IMR-90 (cell line): ENCODE measurements at regions not wholly inside any gene's neighbourhood (a gene's known extent, or its start where the extent isn't known, plus 50 kb on each side); places are given as distances from the start of the nearest gene placed in this dataset.

Experiments
- ATAC-seq: fragments of 200-7000 bp; cut with Tn5 transposase; 2 replicates; pipeline ENCODE4 v1.9.1; 2020; ENCODE audit warnings: low read depth, mild to moderate bottlenecking, moderate library complexity
- BruUV-seq: library from RNA; stranded (reverse); fragments of 400-500 nt; replicated peaks from 2 replicates; lab custom pipeline; 2021; lab: Mats Ljungman, UMichigan
- CTCF ChIA-PET: fragments of 300-600 bp; formaldehyde crosslinking; extraction: SDS; loops from one replicate; lab custom pipeline; 2021; ENCODE audit warnings: antibody characterized with exemption; lab: Yijun Ruan, JAX
- POLR2A ChIA-PET: fragments of 300-600 bp; sonication (Branson Sonifier 250); formaldehyde crosslinking; loops from one replicate; lab custom pipeline; 2022; ENCODE audit warnings: antibody characterized with exemption; ENCODE audit not compliant: unreplicated experiment; lab: Charles Lee
- DNase-seq: peaks from one replicate; pipeline ENCODE4 v3.0.0; 2013
- H2AFZ ChIP-seq: replicated peaks from 2 replicates; pipeline ENCODE3; 2013; ENCODE audit warnings: low read length, mild to moderate bottlenecking; ENCODE audit not compliant: poor library complexity
- H2AK5ac ChIP-seq: 2 replicates; pipeline ENCODE4 v1.6.1; 2013; ENCODE audit warnings: low read depth, low read length, inconsistent platforms
- H2AK9ac ChIP-seq: replicated peaks from 2 replicates; pipeline ENCODE3; 2013; ENCODE audit warnings: mild to moderate bottlenecking, low read depth, low read length, moderate library complexity; ENCODE audit not compliant: poor library complexity
- H2BK120ac ChIP-seq: 2 replicates; pipeline ENCODE4 v1.6.1; 2013; ENCODE audit warnings: low read depth, low read length, inconsistent platforms
- H2BK15ac ChIP-seq: 3 replicates; pipeline ENCODE4 v1.6.1; 2013; ENCODE audit warnings: low read depth, low read length, inconsistent platforms
- H2BK20ac ChIP-seq: 2 replicates; pipeline ENCODE4 v1.6.1; 2013; ENCODE audit warnings: low read depth, mild to moderate bottlenecking, inconsistent platforms, low read length, moderate library complexity
- H2BK5ac ChIP-seq: 2 replicates; pipeline ENCODE4 v1.6.1; 2013; ENCODE audit warnings: mild to moderate bottlenecking, low read depth, low read length, inconsistent platforms; ENCODE audit not compliant: poor library complexity, severe bottlenecking
- H3K14ac ChIP-seq: replicated peaks from 2 replicates; pipeline ENCODE4 v1.6.1; 2013; ENCODE audit warnings: low read depth, low read length, inconsistent platforms
- H3K18ac ChIP-seq: 2 replicates; pipeline ENCODE4 v1.6.1; 2013; ENCODE audit warnings: low read depth, low read length, control low read depth
- H3K23ac ChIP-seq: 2 replicates; pipeline ENCODE4 v1.6.1; 2013; ENCODE audit warnings: low read depth, low read length, inconsistent platforms
- H3K27ac ChIP-seq: 2 replicates; pipeline ENCODE4 v1.5.1; 2013; ENCODE audit warnings: mild to moderate bottlenecking, control low read depth, low read length; ENCODE audit not compliant: insufficient read depth
- H3K27me3 ChIP-seq: 2 replicates; pipeline ENCODE4 v1.6.1; 2013; ENCODE audit warnings: low read length; ENCODE audit not compliant: control insufficient read depth, insufficient read depth
- H3K36me3 ChIP-seq: 2 replicates; pipeline ENCODE4 v1.6.1; 2013; ENCODE audit warnings: low read length, mixed read lengths; ENCODE audit not compliant: control insufficient read depth, insufficient read depth
- H3K4ac ChIP-seq: 2 replicates; pipeline ENCODE4 v1.6.1; 2013; ENCODE audit warnings: low read depth, low read length, inconsistent platforms
- H3K4me1 ChIP-seq: 2 replicates; pipeline ENCODE4 v1.6.1; 2013; ENCODE audit warnings: low read length, mixed read lengths; ENCODE audit not compliant: control insufficient read depth, insufficient read depth
- H3K4me2 ChIP-seq: 2 replicates; pipeline ENCODE4 v1.6.1; 2013; ENCODE audit warnings: low read depth, mild to moderate bottlenecking, control low read depth, low read length, moderate library complexity
- H3K4me3 ChIP-seq: 2 replicates; pipeline ENCODE4 v1.5.1; 2013; ENCODE audit warnings: low read depth, mild to moderate bottlenecking, control low read depth, low read length, moderate library complexity; ENCODE audit not compliant: insufficient read depth
- H3K56ac ChIP-seq: 2 replicates; pipeline ENCODE4 v1.6.1; 2013; ENCODE audit warnings: low read length, inconsistent platforms; ENCODE audit not compliant: insufficient read depth; ENCODE audit errors: extremely low read depth
- H3K79me1 ChIP-seq, 2 experiments: 2 replicates each; pipeline ENCODE4 v1.6.1; 2013; ENCODE audit warnings: low read length in 2 of 2, inconsistent platforms in 1 of 2, low read depth in 1 of 2
- H3K9ac ChIP-seq: 2 replicates; pipeline ENCODE4 v1.6.1; 2013; ENCODE audit warnings: low read depth, low read length, control low read depth
- H3K9me1 ChIP-seq: 2 replicates; pipeline ENCODE4 v1.6.1; 2013; ENCODE audit warnings: low read length, inconsistent platforms; ENCODE audit not compliant: insufficient read depth
- H3K9me3 ChIP-seq: 2 replicates; pipeline ENCODE4 v1.6.1; 2013; ENCODE audit warnings: low read length; ENCODE audit not compliant: control insufficient read depth, insufficient read depth
- H4K20me1 ChIP-seq: 2 replicates; pipeline ENCODE4 v1.6.1; 2013; ENCODE audit warnings: low read length, inconsistent platforms; ENCODE audit not compliant: insufficient read depth
- H4K5ac ChIP-seq: 2 replicates; pipeline ENCODE4 v1.6.1; 2013; ENCODE audit warnings: mild to moderate bottlenecking, low read depth, low read length, control low read depth
- H4K8ac ChIP-seq, 2 experiments: 2 replicates each; pipeline ENCODE4 v1.6.1; 2013; ENCODE audit warnings: low read depth in 2 of 2, low read length in 2 of 2, control low read depth in 1 of 2, inconsistent platforms in 1 of 2
- H4K91ac ChIP-seq: 2 replicates; pipeline ENCODE4 v1.6.1; 2013; ENCODE audit warnings: low read depth, low read length, inconsistent platforms; ENCODE audit not compliant: insufficient read depth
- BHLHE40 ChIP-seq: fragments of 150-350 bp; IDR thresholded peaks from 2 replicates; pipeline ENCODE4 v1.6.1; 2016; ENCODE audit warnings: mild to moderate bottlenecking, low read depth, low read length
- CEBPB ChIP-seq: IDR thresholded peaks from 2 replicates; pipeline ENCODE4 v1.6.1; 2012; ENCODE audit warnings: low read depth, low read length, improper control_type of control experiment
- CHD1 ChIP-seq: IDR thresholded peaks from 2 replicates; pipeline ENCODE4 v1.6.1; 2012; ENCODE audit warnings: low read depth, low read length, improper control_type of control experiment
- CTCF ChIP-seq: conservative IDR thresholded peaks from 2 replicates; pipeline ENCODE4 v1.5.1; 2012; ENCODE audit warnings: mild to moderate bottlenecking, low read depth, low read length, improper control_type of control experiment
- ELK1 ChIP-seq: fragments of 150-350 bp; IDR thresholded peaks from 2 replicates; pipeline ENCODE4 v1.6.1; 2016; ENCODE audit warnings: low read depth, mild to moderate bottlenecking, low read length, moderate library complexity, borderline replicate concordance
- MAFK ChIP-seq: IDR thresholded peaks from 2 replicates; pipeline ENCODE4 v1.6.1; 2012; ENCODE audit warnings: low read depth, low read length, improper control_type of control experiment
- MAZ ChIP-seq: IDR thresholded peaks from 2 replicates; pipeline ENCODE4 v1.6.1; 2012; ENCODE audit warnings: low read depth, mild to moderate bottlenecking, low read length, improper control_type of control experiment, moderate library complexity, borderline replicate concordance
- MXI1 ChIP-seq: IDR thresholded peaks from 2 replicates; pipeline ENCODE4 v1.6.1; 2012; ENCODE audit warnings: low read depth, mild to moderate bottlenecking, low read length, moderate library complexity, borderline replicate concordance
- NFE2L2 ChIP-seq: fragments of 150-350 bp; IDR thresholded peaks from 2 replicates; pipeline ENCODE4 v1.6.1; 2016; ENCODE audit warnings: low read depth, mild to moderate bottlenecking, low read length
- POLR2A ChIP-seq: IDR thresholded peaks from 2 replicates; pipeline ENCODE4 v1.6.1; 2012; ENCODE audit warnings: mild to moderate bottlenecking, low read depth, low read length
- RCOR1 ChIP-seq: IDR thresholded peaks from 2 replicates; pipeline ENCODE4 v1.6.1; 2012; ENCODE audit warnings: mild to moderate bottlenecking, low read length, improper control_type of control experiment; ENCODE audit not compliant: insufficient replicate concordance
- RFX5 ChIP-seq: IDR thresholded peaks from 2 replicates; pipeline ENCODE4 v1.8.0; 2012; ENCODE audit warnings: low read depth, mild to moderate bottlenecking, low read length, moderate library complexity
- SMC3 ChIP-seq: fragments of 150-350 bp; IDR thresholded peaks from 2 replicates; pipeline ENCODE4 v1.6.1; 2016; ENCODE audit warnings: low read depth, mild to moderate bottlenecking, antibody characterized with exemption, low read length, moderate library complexity
- dilution Hi-C: fragments of 300-500 bp; cut with HindIII; formaldehyde crosslinking; loops from one replicate; pipeline ENCODE4 v1.14.3; 2018; ENCODE audit warnings: low sequenced_read_pairs; ENCODE audit not compliant: unreplicated experiment
- in situ Hi-C: fragments of 300-500 bp; cut with MboI; formaldehyde crosslinking; loops from 3 replicates; pipeline ENCODE4 v1.14.3; 2019; ENCODE audit warnings: low sequenced_read_pairs, inconsistent platforms, mixed read lengths
- intact Hi-C: fragments of 100-400 bp; cut with micrococcal nuclease; formaldehyde crosslinking; loops from 2 replicates; pipeline ENCODE4 v1.10.0; 2022
- TF ChIP-seq, protein P1 (sequence below): fragments of 150-350 bp; IDR thresholded peaks from 2 replicates; pipeline ENCODE4 v1.6.1; 2017; ENCODE audit warnings: mild to moderate bottlenecking, antibody characterized with exemption, low read length, low read depth

DNA sequence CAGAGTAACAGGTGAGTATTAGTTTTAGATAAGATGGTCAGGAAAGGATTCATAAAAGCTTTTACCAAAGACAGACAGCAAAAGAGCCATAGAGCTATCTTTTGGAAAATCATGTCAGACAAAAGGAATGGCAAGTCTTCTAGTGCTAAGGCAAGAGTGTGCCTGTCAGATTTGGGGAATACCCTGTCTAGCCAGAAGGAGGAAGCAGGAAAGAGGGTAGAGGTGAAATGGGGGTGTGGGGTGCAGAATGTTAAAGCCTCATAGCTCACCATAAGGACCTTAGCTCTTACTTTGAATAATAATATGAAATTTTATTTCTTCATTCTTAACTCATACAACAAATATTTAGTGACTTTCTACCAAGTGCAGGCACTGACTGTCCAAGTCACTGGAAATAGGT is 512.1 kb upstream of the ROBO2 start:
- intact Hi-C loops (no loop called here), dilution Hi-C loops (no loop called here), in situ Hi-C loops (no loop called here)
- no peak overlapping the region for H3K4ac ChIP-seq
- H3K9me3 ChIP-seq = no peaks in the 10 kb centered on the region
- H4K20me1 ChIP-seq = no peaks in the 10 kb centered on the region
- H3K27me3 ChIP-seq = no peaks in the 10 kb centered on the region
- H3K4me3 ChIP-seq = no peak overlapping the region
- H3K36me3 ChIP-seq = no peaks in the 10 kb centered on the region
- no peak overlapping the region for H2BK120ac ChIP-seq
- H3K4me2 ChIP-seq = no peak overlapping the region
- H4K8ac ChIP-seq = no peak overlapping the region
- H3K23ac ChIP-seq = no peak overlapping the region
- H2AK5ac ChIP-seq = no peak overlapping the region
- no peak overlapping the region for H3K9ac ChIP-seq
- H3K18ac ChIP-seq = no peak overlapping the region
- no peak overlapping the region for H3K56ac ChIP-seq
- CTCF ChIA-PET = no interaction called here
- no peak overlapping the region for H3K27ac ChIP-seq
- peaks cover 2% of the 10 kb centered on the region; the same call in 1 of the 2 replicates for H3K4me1 ChIP-seq
- no peak overlapping the region for H2BK5ac ChIP-seq
- H2AK9ac ChIP-seq = no peak overlapping the region
- no peak for ATAC-seq
- H4K5ac ChIP-seq = no peak overlapping the region
- H2BK20ac ChIP-seq = no peak overlapping the region
- no peak overlapping the region for H3K14ac ChIP-seq
- H3K9me1 ChIP-seq = no peaks in the 10 kb centered on the region
- DNase-seq = no peak
- TF ChIP-seq ELK1 (no peak), CEBPB (no peak), RCOR1 (no peak), RFX5 (no peak), CTCF (no peak), NFE2L2 (no peak), MAZ (no peak), SMC3 (no peak), CHD1 (no peak), MXI1 (no peak), MAFK (no peak), POLR2A (no peak), BHLHE40 (no peak)
- TF ChIP-seq, protein P1, sequence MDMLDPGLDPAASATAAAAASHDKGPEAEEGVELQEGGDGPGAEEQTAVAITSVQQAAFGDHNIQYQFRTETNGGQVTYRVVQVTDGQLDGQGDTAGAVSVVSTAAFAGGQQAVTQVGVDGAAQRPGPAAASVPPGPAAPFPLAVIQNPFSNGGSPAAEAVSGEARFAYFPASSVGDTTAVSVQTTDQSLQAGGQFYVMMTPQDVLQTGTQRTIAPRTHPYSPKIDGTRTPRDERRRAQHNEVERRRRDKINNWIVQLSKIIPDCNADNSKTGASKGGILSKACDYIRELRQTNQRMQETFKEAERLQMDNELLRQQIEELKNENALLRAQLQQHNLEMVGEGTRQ = no peak
- no peak overlapping the region for H4K91ac ChIP-seq
- H2BK15ac ChIP-seq = no peak overlapping the region
- POLR2A ChIA-PET = no interaction called here
- BruUV-seq = no TSS peak
- H2AFZ ChIP-seq = no peak overlapping the region
- H3K79me1 ChIP-seq = no peaks in the 10 kb centered on the region
